ENCODE measurements at regions not wholly inside any gene's neighbourhood (a gene's known extent, or its start where the extent isn't known, plus 50 kb on each side); places are given as distances from the start of the nearest gene placed in this dataset.

GRCh38 chr11:115944596-115944995 is 440.4 kb upstream of the CADM1 start:
- Histone ChIP-seq H3K4me1 (ENCODE audit: control insufficient read depth in 2 of 2, insufficient read depth in 2 of 2, low read length in 2 of 2) (no peaks in the 10 kb centered on the region), H3K9me3 (ENCODE audit: control insufficient read depth in 2 of 2, insufficient read depth in 1 of 2, low read length in 1 of 2) (no peaks in the 10 kb centered on the region), H3K4me3 (ENCODE audit: low read length in 2 of 2) (no peak overlapping the region), H3K27me3 (ENCODE audit: control insufficient read depth in 2 of 2, insufficient read depth in 1 of 2, low read length in 1 of 2) (no peaks in the 10 kb centered on the region), H3K36me3 (ENCODE audit: control insufficient read depth in 2 of 2, insufficient read depth in 2 of 2, low read length in 1 of 2) (no peaks in the 10 kb centered on the region), H3K27ac (ENCODE audit: low read depth in 1 of 2, low read length in 1 of 2) (no peak overlapping the region)
- DNase-seq (ENCODE audit: low read depth in 6 of 9, low spot score in 9 of 9) = no peak
- 87% methylated on average over 8 of the region's 8 CpGs for WGBS

- Histone ChIP-seq H3K36me3 (ENCODE audit: control insufficient read depth in 2 of 2, insufficient read depth in 2 of 2, low read length in 1 of 2) (no peaks in the 10 kb centered on the region), H3K4me1 (ENCODE audit: control insufficient read depth in 2 of 2, insufficient read depth in 2 of 2, low read length in 2 of 2) (no peaks in the 10 kb centered on the region), H3K4me3 (ENCODE audit: low read length in 2 of 2) (no peak overlapping the region), H3K9me3 (ENCODE audit: control insufficient read depth in 2 of 2, insufficient read depth in 1 of 2, low read length in 1 of 2) (no peaks in the 10 kb centered on the region), H3K27me3 (ENCODE audit: control insufficient read depth in 2 of 2, insufficient read depth in 1 of 2, low read length in 1 of 2) (no peaks in the 10 kb centered on the region), H3K27ac (ENCODE audit: low read depth in 1 of 2, low read length in 1 of 2) (no peak overlapping the region)
- no peak for DNase-seq (ENCODE audit: low read depth in 6 of 9, low spot score in 9 of 9)
- 95% methylated on average over 2 of the region's 2 CpGs for WGBS
Observed at GRCh38 chr11:115942011-115942410, 437.8 kb upstream of the CADM1 start.

GRCh38 chr11:115941481-115941993 is 437.3 kb upstream of the CADM1 start:
- DNase-seq (ENCODE audit: low read depth in 6 of 9, low spot score in 9 of 9) = no peak
- H3K36me3 ChIP-seq (ENCODE audit: control insufficient read depth in 2 of 2, insufficient read depth in 2 of 2, low read length in 1 of 2) = no peaks in the 10 kb centered on the region
- no peak overlapping the region for H3K4me3 ChIP-seq (ENCODE audit: low read length in 2 of 2)
- WGBS = 94% methylated on average over 15 of the region's 15 CpGs
- H3K27ac ChIP-seq (ENCODE audit: low read depth in 1 of 2, low read length in 1 of 2) = no peak overlapping the region
- H3K4me1 ChIP-seq (ENCODE audit: control insufficient read depth in 2 of 2, insufficient read depth in 2 of 2, low read length in 2 of 2) = no peaks in the 10 kb centered on the region
- no peaks in the 10 kb centered on the region for H3K9me3 ChIP-seq (ENCODE audit: control insufficient read depth in 2 of 2, insufficient read depth in 1 of 2, low read length in 1 of 2)
- H3K27me3 ChIP-seq (ENCODE audit: control insufficient read depth in 2 of 2, insufficient read depth in 1 of 2, low read length in 1 of 2) = no peaks in the 10 kb centered on the region

GRCh38 chr11:115941044-115941443 is 436.8 kb upstream of the CADM1 start:
- no peak overlapping the region for H3K27ac ChIP-seq (ENCODE audit: low read depth in 1 of 2, low read length in 1 of 2)
- no peak overlapping the region for H3K4me3 ChIP-seq (ENCODE audit: low read length in 2 of 2)
- no peaks in the 10 kb centered on the region for H3K27me3 ChIP-seq (ENCODE audit: control insufficient read depth in 2 of 2, insufficient read depth in 1 of 2, low read length in 1 of 2)
- no peaks in the 10 kb centered on the region for H3K36me3 ChIP-seq (ENCODE audit: control insufficient read depth in 2 of 2, insufficient read depth in 2 of 2, low read length in 1 of 2)
- WGBS = 90% methylated on average over 5 of the region's 5 CpGs
- H3K9me3 ChIP-seq (ENCODE audit: control insufficient read depth in 2 of 2, insufficient read depth in 1 of 2, low read length in 1 of 2) = no peaks in the 10 kb centered on the region
- H3K4me1 ChIP-seq (ENCODE audit: control insufficient read depth in 2 of 2, insufficient read depth in 2 of 2, low read length in 2 of 2) = no peaks in the 10 kb centered on the region
- DNase-seq (ENCODE audit: low read depth in 6 of 9, low spot score in 9 of 9) = no peak

GRCh38 chr11:115939731-115940421 is 435.7 kb upstream of the CADM1 start:
- 90% methylated on average over 7 of the region's 7 CpGs for WGBS
- Histone ChIP-seq H3K4me3 (ENCODE audit: low read length in 2 of 2) (no peak overlapping the region), H3K4me1 (ENCODE audit: control insufficient read depth in 2 of 2, insufficient read depth in 2 of 2, low read length in 2 of 2) (no peaks in the 10 kb centered on the region), H3K27ac (ENCODE audit: low read depth in 1 of 2, low read length in 1 of 2) (no peak overlapping the region), H3K36me3 (ENCODE audit: control insufficient read depth in 2 of 2, insufficient read depth in 2 of 2, low read length in 1 of 2) (no peaks in the 10 kb centered on the region), H3K9me3 (ENCODE audit: control insufficient read depth in 2 of 2, insufficient read depth in 1 of 2, low read length in 1 of 2) (no peaks in the 10 kb centered on the region), H3K27me3 (ENCODE audit: control insufficient read depth in 2 of 2, insufficient read depth in 1 of 2, low read length in 1 of 2) (no peaks in the 10 kb centered on the region)
- DNase-seq (ENCODE audit: low read depth in 6 of 9, low spot score in 9 of 9) = no peak

GRCh38 chr11:115939104-115939730 is 435.0 kb upstream of the CADM1 start:
- DNase-seq (ENCODE audit: low read depth in 6 of 9, low spot score in 9 of 9) = no peak
- Histone ChIP-seq H3K4me3 (ENCODE audit: low read length in 2 of 2) (no peak overlapping the region), H3K27ac (ENCODE audit: low read depth in 1 of 2, low read length in 1 of 2) (no peak overlapping the region), H3K27me3 (ENCODE audit: control insufficient read depth in 2 of 2, insufficient read depth in 1 of 2, low read length in 1 of 2) (no peaks in the 10 kb centered on the region), H3K4me1 (ENCODE audit: control insufficient read depth in 2 of 2, insufficient read depth in 2 of 2, low read length in 2 of 2) (no peaks in the 10 kb centered on the region), H3K36me3 (ENCODE audit: control insufficient read depth in 2 of 2, insufficient read depth in 2 of 2, low read length in 1 of 2) (no peaks in the 10 kb centered on the region), H3K9me3 (ENCODE audit: control insufficient read depth in 2 of 2, insufficient read depth in 1 of 2, low read length in 1 of 2) (no peaks in the 10 kb centered on the region)
- 75% methylated on average over 6 of the region's 6 CpGs for WGBS

- Histone ChIP-seq H3K27me3 (ENCODE audit: control insufficient read depth in 2 of 2, insufficient read depth in 1 of 2, low read length in 1 of 2) (no peaks in the 10 kb centered on the region), H3K27ac (ENCODE audit: low read depth in 1 of 2, low read length in 1 of 2) (no peak overlapping the region), H3K4me1 (ENCODE audit: control insufficient read depth in 2 of 2, insufficient read depth in 2 of 2, low read length in 2 of 2) (no peaks in the 10 kb centered on the region), H3K9me3 (ENCODE audit: control insufficient read depth in 2 of 2, insufficient read depth in 1 of 2, low read length in 1 of 2) (no peaks in the 10 kb centered on the region), H3K4me3 (ENCODE audit: low read length in 2 of 2) (no peak overlapping the region), H3K36me3 (ENCODE audit: control insufficient read depth in 2 of 2, insufficient read depth in 2 of 2, low read length in 1 of 2) (no peaks in the 10 kb centered on the region)
- DNase-seq (ENCODE audit: low read depth in 6 of 9, low spot score in 9 of 9) = no peak
- 91% methylated on average over 4 of the region's 4 CpGs for WGBS
Observed at GRCh38 chr11:115933564-115933963, 429.3 kb upstream of the CADM1 start.

- H3K27me3 ChIP-seq (ENCODE audit: control insufficient read depth in 2 of 2, insufficient read depth in 1 of 2, low read length in 1 of 2) = no peaks in the 10 kb centered on the region
- no peaks in the 10 kb centered on the region for H3K36me3 ChIP-seq (ENCODE audit: control insufficient read depth in 2 of 2, insufficient read depth in 2 of 2, low read length in 1 of 2)
- DNase-seq (ENCODE audit: low read depth in 6 of 9, low spot score in 9 of 9) = no peak
- WGBS = 96% methylated on average over 1 of the region's 1 CpG
- H3K9me3 ChIP-seq (ENCODE audit: control insufficient read depth in 2 of 2, insufficient read depth in 1 of 2, low read length in 1 of 2) = no peaks in the 10 kb centered on the region
- no peak overlapping the region for H3K4me3 ChIP-seq (ENCODE audit: low read length in 2 of 2)
- H3K27ac ChIP-seq (ENCODE audit: low read depth in 1 of 2, low read length in 1 of 2) = no peak overlapping the region
- H3K4me1 ChIP-seq (ENCODE audit: control insufficient read depth in 2 of 2, insufficient read depth in 2 of 2, low read length in 2 of 2) = no peaks in the 10 kb centered on the region
Observed at GRCh38 chr11:115931548-115932083, 427.4 kb upstream of the CADM1 start.

- no peaks in the 10 kb centered on the region for H3K36me3 ChIP-seq (ENCODE audit: control insufficient read depth in 2 of 2, insufficient read depth in 2 of 2, low read length in 1 of 2)
- no peaks in the 10 kb centered on the region for H3K4me1 ChIP-seq (ENCODE audit: control insufficient read depth in 2 of 2, insufficient read depth in 2 of 2, low read length in 2 of 2)
- no peak overlapping the region for H3K4me3 ChIP-seq (ENCODE audit: low read length in 2 of 2)
- no peaks in the 10 kb centered on the region for H3K27me3 ChIP-seq (ENCODE audit: control insufficient read depth in 2 of 2, insufficient read depth in 1 of 2, low read length in 1 of 2)
- no peak for DNase-seq (ENCODE audit: low read depth in 6 of 9, low spot score in 9 of 9)
- no peak overlapping the region for H3K27ac ChIP-seq (ENCODE audit: low read depth in 1 of 2, low read length in 1 of 2)
- 41% methylated on average over 3 of the region's 3 CpGs for WGBS
- no peaks in the 10 kb centered on the region for H3K9me3 ChIP-seq (ENCODE audit: control insufficient read depth in 2 of 2, insufficient read depth in 1 of 2, low read length in 1 of 2)
Observed at GRCh38 chr11:115930886-115931547, 426.8 kb upstream of the CADM1 start.

Data from thymus (tissue), 11 donors.